ENCODE measurements at regions not wholly inside any gene's neighbourhood (a gene's known extent, or its start where the extent isn't known, plus 50 kb on each side); places are given as distances from the start of the nearest gene placed in this dataset.

DNA sequence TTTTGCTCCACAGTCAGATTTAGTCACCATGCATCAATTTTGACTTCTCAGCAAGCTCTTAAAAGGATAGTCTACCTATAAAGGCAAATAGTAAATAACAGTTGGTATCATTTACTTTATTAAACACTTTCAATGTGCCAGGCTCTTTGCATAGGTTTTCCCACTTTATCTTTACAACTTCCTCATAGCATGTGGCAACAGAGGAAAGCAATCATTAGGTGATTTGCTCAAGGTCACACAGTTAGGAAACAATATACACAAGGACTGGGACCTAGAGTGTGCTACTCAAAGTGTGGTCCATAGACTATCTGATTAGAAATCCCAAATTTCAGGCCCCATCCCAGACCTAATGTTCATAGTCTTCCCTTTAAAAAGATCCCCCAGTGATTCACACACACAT lies 212.3 kb downstream of the MTERF1 start:
- TF ChIP-seq, protein P1, sequence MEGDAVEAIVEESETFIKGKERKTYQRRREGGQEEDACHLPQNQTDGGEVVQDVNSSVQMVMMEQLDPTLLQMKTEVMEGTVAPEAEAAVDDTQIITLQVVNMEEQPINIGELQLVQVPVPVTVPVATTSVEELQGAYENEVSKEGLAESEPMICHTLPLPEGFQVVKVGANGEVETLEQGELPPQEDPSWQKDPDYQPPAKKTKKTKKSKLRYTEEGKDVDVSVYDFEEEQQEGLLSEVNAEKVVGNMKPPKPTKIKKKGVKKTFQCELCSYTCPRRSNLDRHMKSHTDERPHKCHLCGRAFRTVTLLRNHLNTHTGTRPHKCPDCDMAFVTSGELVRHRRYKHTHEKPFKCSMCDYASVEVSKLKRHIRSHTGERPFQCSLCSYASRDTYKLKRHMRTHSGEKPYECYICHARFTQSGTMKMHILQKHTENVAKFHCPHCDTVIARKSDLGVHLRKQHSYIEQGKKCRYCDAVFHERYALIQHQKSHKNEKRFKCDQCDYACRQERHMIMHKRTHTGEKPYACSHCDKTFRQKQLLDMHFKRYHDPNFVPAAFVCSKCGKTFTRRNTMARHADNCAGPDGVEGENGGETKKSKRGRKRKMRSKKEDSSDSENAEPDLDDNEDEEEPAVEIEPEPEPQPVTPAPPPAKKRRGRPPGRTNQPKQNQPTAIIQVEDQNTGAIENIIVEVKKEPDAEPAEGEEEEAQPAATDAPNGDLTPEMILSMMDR (IDR thresholded peaks at IDR 0.05; ENCODE audit: low read length): no peak
- no peak for TF ChIP-seq EZH2 (IDR thresholded peaks at IDR 0.05; ENCODE audit: borderline replicate concordance, low read length)

All from OCI-LY1 (cell line).